NCI-H226 (cell line): ENCODE measurements at regions not wholly inside any gene's neighbourhood (a gene's known extent, or its start where the extent isn't known, plus 50 kb on each side); places are given as distances from the start of the nearest gene placed in this dataset.

Experiments
- DNase-seq: peaks from one replicate; pipeline ENCODE4 v3.0.0-alpha.2; 2015

- no peak for DNase-seq
Measured at GRCh38 chr1:218728898-218729565, 383.9 kb downstream of the TGFB2 start.

GRCh38 chr1:218735436-218736032, 390.4 kb downstream of the TGFB2 start:
- peak; percentile 85 for DNase-seq

GRCh38 chr1:218739426-218739825, 394.3 kb downstream of the TGFB2 start:
- DNase-seq, result no peak

- no peak for DNase-seq
Measured at GRCh38 chr1:218741852-218742251, 396.7 kb downstream of the TGFB2 start.

GRCh38 chr1:218742467-218743262, 397.5 kb downstream of the TGFB2 start:
- no peak for DNase-seq

GRCh38 chr1:218743861-218744505, 398.8 kb downstream of the TGFB2 start:
- DNase-seq, result no peak

GRCh38 chr1:218748071-218748470, 402.9 kb downstream of the TGFB2 start:
- peak; percentile 12 for DNase-seq

- no peak for DNase-seq
Measured at GRCh38 chr1:218750216-218750970, 405.3 kb downstream of the TGFB2 start.

- no peak for DNase-seq
Measured at GRCh38 chr1:218751208-218751948, 406.2 kb downstream of the TGFB2 start.

GRCh38 chr1:218752126-218752525, 407.0 kb downstream of the TGFB2 start:
- no peak for DNase-seq

GRCh38 chr1:218754477-218754876, 409.3 kb downstream of the TGFB2 start:
- no peak for DNase-seq

GRCh38 chr1:218755128-218755527, 410.0 kb downstream of the TGFB2 start:
- no peak for DNase-seq

- DNase-seq, result no peak
Measured at GRCh38 chr1:218759795-218760194, 413.9 kb upstream of the LYPLAL1 start.

GRCh38 chr1:218760601-218761570, 412.8 kb upstream of the LYPLAL1 start:
- DNase-seq, result no peak

- DNase-seq, result no peak
Measured at GRCh38 chr1:218763538-218763937, 410.1 kb upstream of the LYPLAL1 start.

- DNase-seq, result no peak
Measured at GRCh38 chr1:218765753-218766152, 407.9 kb upstream of the LYPLAL1 start.

GRCh38 chr1:218771931-218772330, 401.7 kb upstream of the LYPLAL1 start:
- DNase-seq, result no peak

- DNase-seq, result no peak
Measured at GRCh38 chr1:218772575-218772974, 401.1 kb upstream of the LYPLAL1 start.

GRCh38 chr1:218775501-218776021, 398.1 kb upstream of the LYPLAL1 start:
- peak; percentile 11 for DNase-seq
